OCI-LY7 (cell line): ENCODE measurements at regions not wholly inside any gene's neighbourhood (a gene's known extent, or its start where the extent isn't known, plus 50 kb on each side); places are given as distances from the start of the nearest gene placed in this dataset.

Source experiments
- BruUV-seq: library from RNA; stranded (reverse); fragments of 400-500 nt; replicated peaks from 2 replicates; lab custom pipeline; 2021; lab: Mats Ljungman, UMichigan
- CTCF ChIA-PET: fragments of 300-600 bp; sonication (Branson Sonifier 250); formaldehyde crosslinking; loops from one replicate; lab custom pipeline; 2022; ENCODE audit warnings: antibody characterized with exemption; ENCODE audit not compliant: unreplicated experiment; lab: Charles Lee
- POLR2A ChIA-PET: fragments of 300-600 bp; sonication (Branson Sonifier 250); formaldehyde crosslinking; loops from one replicate; lab custom pipeline; 2022; ENCODE audit warnings: antibody characterized with exemption; lab: Charles Lee
- DNase-seq: peaks from one replicate; pipeline ENCODE4 v3.0.0-alpha.2; 2015; ENCODE audit warnings: low spot score
- H2AFZ ChIP-seq: fragments of 200-600 bp; sonication (generic), shearing (Covaris generic); 2 replicates; pipeline ENCODE4 v1.6.1; 2014; ENCODE audit warnings: mild to moderate bottlenecking, antibody characterized with exemption, low read length, moderate library complexity
- H3K27ac ChIP-seq: fragments of 200-600 bp; sonication (generic); 2 replicates; pipeline ENCODE4 v1.5.1; 2014; ENCODE audit warnings: mixed run types, low read depth, mild to moderate bottlenecking, moderate library complexity, low read length, inconsistent platforms; ENCODE audit not compliant: poor library complexity, severe bottlenecking
- H3K36me3 ChIP-seq: fragments of 200-600 bp; sonication (generic); 2 replicates; pipeline ENCODE4 v1.6.1; 2014; ENCODE audit warnings: mild to moderate bottlenecking, antibody characterized with exemption, low read length, moderate library complexity, mixed read lengths; ENCODE audit not compliant: insufficient read depth
- H3K4me1 ChIP-seq: fragments of 200-600 bp; sonication (generic); 2 replicates; pipeline ENCODE4 v1.5.1; 2014; ENCODE audit warnings: mild to moderate bottlenecking, low read length; ENCODE audit not compliant: insufficient read depth, poor library complexity, severe bottlenecking
- H3K4me2 ChIP-seq: fragments of 200-600 bp; sonication (generic); 2 replicates; pipeline ENCODE4 v1.6.1; 2014; ENCODE audit warnings: mild to moderate bottlenecking, low read length
- H3K4me3 ChIP-seq: fragments of 200-600 bp; sonication (generic); 2 replicates; pipeline ENCODE4 v1.5.1; 2014; ENCODE audit warnings: mild to moderate bottlenecking, low read depth, low read length; ENCODE audit not compliant: poor library complexity, severe bottlenecking
- H3K79me2 ChIP-seq: fragments of 200-600 bp; sonication (generic); 2 replicates; pipeline ENCODE4 v1.6.1; 2016; ENCODE audit warnings: low read depth, mild to moderate bottlenecking, low read length, moderate library complexity, mixed read lengths; ENCODE audit not compliant: insufficient read depth
- H3K9me2 ChIP-seq: fragments of 200-600 bp; sonication (generic); 2 replicates; pipeline ENCODE4 v1.6.1; 2016; ENCODE audit warnings: mild to moderate bottlenecking, low read length, mixed read lengths; ENCODE audit not compliant: insufficient read depth
- H3K9me3 ChIP-seq: fragments of 200-600 bp; sonication (generic); 2 replicates; pipeline ENCODE4 v1.6.1; 2014; ENCODE audit warnings: mild to moderate bottlenecking, mixed run types, low read length, mixed read lengths
- H4K20me1 ChIP-seq: fragments of 200-600 bp; sonication (generic); 2 replicates; pipeline ENCODE4 v1.6.1; 2014; ENCODE audit warnings: mild to moderate bottlenecking, antibody characterized with exemption, low read length, moderate library complexity, mixed read lengths; ENCODE audit not compliant: insufficient read depth
- EZH2phosphoT487 ChIP-seq: fragments of 200-600 bp; sonication (generic); IDR thresholded peaks from 2 replicates; pipeline ENCODE4 v1.6.1; 2018; ENCODE audit warnings: low read depth, borderline replicate concordance, mild to moderate bottlenecking, mixed run types, antibody characterized with exemption, low read length, moderate library complexity, mixed read lengths
- intact Hi-C: fragments of 100-400 bp; cut with micrococcal nuclease; formaldehyde crosslinking; loops from one replicate; pipeline ENCODE4 v1.10.0; 2022; ENCODE audit not compliant: unreplicated experiment
- TF ChIP-seq, protein P1 (sequence below): fragments of 200-600 bp; sonication (generic); conservative IDR thresholded peaks from 2 replicates; pipeline ENCODE4 v1.5.1; 2014; ENCODE audit warnings: mild to moderate bottlenecking, antibody characterized with exemption, low read length, moderate library complexity, mixed read lengths

DNA sequence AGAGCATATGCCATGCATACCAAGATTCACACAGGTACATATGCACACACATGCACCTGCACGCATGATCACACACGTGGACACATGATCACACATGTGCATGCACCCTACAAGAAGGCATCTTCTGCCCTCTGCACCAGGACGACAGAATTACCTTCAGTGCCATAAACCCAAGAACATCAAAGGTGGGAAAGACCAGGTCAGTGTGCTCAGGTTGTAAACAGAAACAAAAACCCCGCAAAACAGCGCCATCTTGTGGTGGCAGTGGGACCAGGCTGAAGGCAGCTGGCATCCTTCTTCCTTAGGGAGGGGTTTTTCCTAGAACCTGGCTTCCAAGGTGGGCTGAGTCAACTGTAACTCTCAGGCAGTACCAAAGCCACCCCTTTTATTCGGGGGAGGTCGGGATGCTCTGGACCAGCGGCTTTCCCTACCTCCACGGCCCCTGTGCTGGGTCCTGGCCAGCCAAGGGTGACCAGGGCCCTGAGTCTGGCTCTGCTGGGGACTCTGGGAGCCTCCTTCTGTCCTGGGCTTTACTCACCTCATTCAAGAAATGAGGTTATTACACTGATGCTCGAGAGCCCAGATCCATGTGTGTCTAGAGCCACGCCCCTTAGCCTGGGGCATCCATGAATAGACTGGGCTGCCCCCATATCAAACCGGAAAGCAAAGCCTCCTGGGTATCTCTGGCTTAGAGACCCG, 69.4 kb upstream of the FGF3 start:
- intact Hi-C loops, result loop anchor here (1.0 to 10.0 kb wide), 2 partner anchors 174 to 202 kb away; no protein-coding TSS in a partner anchor
- no peaks in the 10 kb centered on the region for H3K4me1 ChIP-seq
- no peaks in the 10 kb centered on the region for H3K36me3 ChIP-seq
- H3K27ac ChIP-seq, result no peak overlapping the region
- BruUV-seq, result no TSS peak
- H4K20me1 ChIP-seq, result no peaks in the 10 kb centered on the region
- H2AFZ ChIP-seq, result no peak overlapping the region
- TF ChIP-seq EZH2phosphoT487, result no peak
- TF ChIP-seq, protein P1, sequence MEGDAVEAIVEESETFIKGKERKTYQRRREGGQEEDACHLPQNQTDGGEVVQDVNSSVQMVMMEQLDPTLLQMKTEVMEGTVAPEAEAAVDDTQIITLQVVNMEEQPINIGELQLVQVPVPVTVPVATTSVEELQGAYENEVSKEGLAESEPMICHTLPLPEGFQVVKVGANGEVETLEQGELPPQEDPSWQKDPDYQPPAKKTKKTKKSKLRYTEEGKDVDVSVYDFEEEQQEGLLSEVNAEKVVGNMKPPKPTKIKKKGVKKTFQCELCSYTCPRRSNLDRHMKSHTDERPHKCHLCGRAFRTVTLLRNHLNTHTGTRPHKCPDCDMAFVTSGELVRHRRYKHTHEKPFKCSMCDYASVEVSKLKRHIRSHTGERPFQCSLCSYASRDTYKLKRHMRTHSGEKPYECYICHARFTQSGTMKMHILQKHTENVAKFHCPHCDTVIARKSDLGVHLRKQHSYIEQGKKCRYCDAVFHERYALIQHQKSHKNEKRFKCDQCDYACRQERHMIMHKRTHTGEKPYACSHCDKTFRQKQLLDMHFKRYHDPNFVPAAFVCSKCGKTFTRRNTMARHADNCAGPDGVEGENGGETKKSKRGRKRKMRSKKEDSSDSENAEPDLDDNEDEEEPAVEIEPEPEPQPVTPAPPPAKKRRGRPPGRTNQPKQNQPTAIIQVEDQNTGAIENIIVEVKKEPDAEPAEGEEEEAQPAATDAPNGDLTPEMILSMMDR, result peak; percentile 86
- no peak overlapping the region for H3K4me2 ChIP-seq
- no peaks in the 10 kb centered on the region for H3K9me3 ChIP-seq
- no peak overlapping the region for H3K4me3 ChIP-seq
- ChIA-PET CTCF (no interaction called here), POLR2A (no interaction called here)
- H3K9me2 ChIP-seq, result no peaks in the 10 kb centered on the region
- peak; percentile 64 for DNase-seq
- no peaks in the 10 kb centered on the region for H3K79me2 ChIP-seq

DNA sequence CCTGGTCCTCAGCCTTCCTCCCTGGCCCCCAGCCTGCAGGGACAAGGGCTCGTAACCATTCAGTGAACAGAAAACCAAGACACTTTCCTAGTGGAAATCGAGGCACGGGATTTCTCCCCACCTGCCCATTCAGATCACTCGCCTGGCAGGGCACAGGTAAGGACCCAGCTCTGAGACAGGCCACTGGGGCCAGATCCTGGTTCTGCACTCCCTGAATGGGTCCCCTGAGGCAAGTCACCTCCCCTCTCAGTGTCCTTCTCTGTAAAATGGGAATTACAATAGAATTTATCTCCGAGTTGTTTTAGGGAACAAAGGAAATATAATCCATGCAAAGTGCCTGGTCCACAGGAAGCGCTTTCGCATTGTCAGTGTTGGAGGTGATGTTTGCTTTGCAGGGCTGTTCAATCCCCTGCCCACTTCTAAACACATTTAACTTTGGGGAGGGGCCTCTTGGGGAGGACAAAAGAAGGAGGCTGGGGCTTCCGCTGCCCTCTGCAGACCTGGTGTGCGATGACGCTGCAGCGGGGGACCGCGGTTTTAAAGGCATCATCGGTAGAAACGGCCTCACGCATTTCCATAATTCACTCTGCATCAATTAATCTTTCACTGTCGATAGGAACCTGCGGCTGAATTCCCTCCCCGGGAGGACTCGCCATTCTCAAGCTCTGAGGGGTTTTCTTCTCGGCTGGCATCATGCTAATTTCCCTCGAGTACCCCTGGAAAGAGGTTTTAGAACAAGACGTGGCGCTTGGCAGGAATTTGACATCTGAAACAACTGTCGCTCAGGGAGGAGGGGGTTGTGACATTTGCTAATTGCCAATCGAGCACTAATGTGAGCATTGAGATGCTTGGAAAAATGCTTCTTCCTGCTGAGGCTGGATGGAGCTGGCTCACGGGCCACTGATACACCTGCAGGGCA, 70.4 kb upstream of the FGF3 start:
- H2AFZ ChIP-seq, result no peak overlapping the region
- H3K4me2 ChIP-seq, result no peak overlapping the region
- no peak overlapping the region for H3K27ac ChIP-seq
- BruUV-seq, result no TSS peak
- no peaks in the 10 kb centered on the region for H3K36me3 ChIP-seq
- no peaks in the 10 kb centered on the region for H3K9me2 ChIP-seq
- DNase-seq, result no peak
- H3K79me2 ChIP-seq, result no peaks in the 10 kb centered on the region
- H4K20me1 ChIP-seq, result no peaks in the 10 kb centered on the region
- no peak overlapping the region for H3K4me3 ChIP-seq
- intact Hi-C loops, result loop anchor here (10.0 kb wide), 1 partner anchor 175 kb away; no protein-coding TSS in a partner anchor
- ChIA-PET POLR2A (no interaction called here), CTCF (no interaction called here)
- TF ChIP-seq EZH2phosphoT487, result no peak
- TF ChIP-seq, protein P1, result no peak
- no peaks in the 10 kb centered on the region for H3K4me1 ChIP-seq
- no peaks in the 10 kb centered on the region for H3K9me3 ChIP-seq
